Left ventricle myocardium inferior (tissue), 1 donor: ENCODE measurements at regions not wholly inside any gene's neighbourhood (a gene's known extent, or its start where the extent isn't known, plus 50 kb on each side); places are given as distances from the start of the nearest gene placed in this dataset.
"Not testable (repeated sequence)": the region's sequence is repeated elsewhere in the genome, so short reads cannot be mapped to it uniquely, and the experiment has no call there.

Source experiments
- DNase-seq: peaks from one replicate; pipeline ENCODE4 v3.0.0-alpha.2; 2020
- H3K27ac ChIP-seq: fragments of 200-600 bp; replicated peaks from 2 replicates; pipeline ENCODE4 v1.8.0; 2021
- H3K27me3 ChIP-seq: fragments of 200-600 bp; 2 replicates; pipeline ENCODE4 v1.8.0; 2021; ENCODE audit warnings: low read depth
- H3K36me3 ChIP-seq: fragments of 200-600 bp; 2 replicates; pipeline ENCODE4 v1.8.0; 2021
- H3K4me1 ChIP-seq: fragments of 200-600 bp; 2 replicates; pipeline ENCODE4 v1.8.0; 2021
- H3K4me3 ChIP-seq: fragments of 200-600 bp; 2 replicates; pipeline ENCODE4 v1.8.0; 2021; ENCODE audit warnings: mild to moderate bottlenecking, moderate library complexity
- H3K9me3 ChIP-seq: fragments of 200-600 bp; replicated peaks from 2 replicates; pipeline ENCODE4 v1.8.0; 2021
- intact Hi-C: fragments of 100-400 bp; cut with micrococcal nuclease; formaldehyde crosslinking; loops from one replicate; pipeline ENCODE4 v1.11.0; 2022
- TF ChIP-seq, protein P1 (sequence below): fragments of 200-600 bp; IDR thresholded peaks from 2 replicates; pipeline ENCODE4 v1.8.0; 2021; ENCODE audit warnings: antibody characterized with exemption, mild to moderate bottlenecking, borderline replicate concordance
- donor health status: DM: no; HTN: yes; CAD: no; lungs with severe emphysema.

DNA sequence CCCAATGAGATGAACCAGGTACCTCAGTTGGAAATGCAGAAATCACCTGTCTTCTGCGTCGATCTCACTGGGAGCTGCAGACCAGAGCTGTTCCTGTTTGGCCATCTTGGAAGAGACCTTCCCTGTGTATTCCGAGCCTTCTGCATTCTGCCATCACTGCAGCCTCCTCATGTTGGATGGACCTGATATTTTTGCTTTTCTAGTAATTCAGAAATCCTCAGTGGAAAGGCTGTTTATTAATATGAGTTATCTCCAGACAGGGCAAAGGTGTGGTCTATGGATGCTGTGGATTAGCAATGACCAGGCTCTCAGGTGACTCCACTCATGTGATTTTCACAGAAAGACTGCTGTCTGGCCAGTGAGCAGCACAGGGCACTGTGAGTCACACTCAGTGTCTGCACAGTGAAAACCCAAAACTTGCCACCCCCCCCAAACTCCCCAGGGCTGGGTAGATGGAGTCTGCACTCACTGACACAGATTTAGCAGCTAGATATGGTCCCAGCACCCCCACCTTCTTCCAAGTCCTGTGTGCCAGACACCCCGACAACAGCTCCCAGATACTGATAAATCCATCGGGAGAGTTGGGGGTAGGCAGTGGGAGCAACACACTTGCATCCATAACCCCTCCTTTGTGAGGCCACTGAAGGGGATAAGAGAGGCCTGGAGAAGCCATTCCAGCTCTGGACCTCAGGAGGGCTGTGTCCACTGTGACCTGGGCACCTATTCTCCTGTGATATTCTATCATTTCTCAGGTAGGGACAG is 75.2 kb upstream of the TOP3B start:
- TF ChIP-seq, protein P1, sequence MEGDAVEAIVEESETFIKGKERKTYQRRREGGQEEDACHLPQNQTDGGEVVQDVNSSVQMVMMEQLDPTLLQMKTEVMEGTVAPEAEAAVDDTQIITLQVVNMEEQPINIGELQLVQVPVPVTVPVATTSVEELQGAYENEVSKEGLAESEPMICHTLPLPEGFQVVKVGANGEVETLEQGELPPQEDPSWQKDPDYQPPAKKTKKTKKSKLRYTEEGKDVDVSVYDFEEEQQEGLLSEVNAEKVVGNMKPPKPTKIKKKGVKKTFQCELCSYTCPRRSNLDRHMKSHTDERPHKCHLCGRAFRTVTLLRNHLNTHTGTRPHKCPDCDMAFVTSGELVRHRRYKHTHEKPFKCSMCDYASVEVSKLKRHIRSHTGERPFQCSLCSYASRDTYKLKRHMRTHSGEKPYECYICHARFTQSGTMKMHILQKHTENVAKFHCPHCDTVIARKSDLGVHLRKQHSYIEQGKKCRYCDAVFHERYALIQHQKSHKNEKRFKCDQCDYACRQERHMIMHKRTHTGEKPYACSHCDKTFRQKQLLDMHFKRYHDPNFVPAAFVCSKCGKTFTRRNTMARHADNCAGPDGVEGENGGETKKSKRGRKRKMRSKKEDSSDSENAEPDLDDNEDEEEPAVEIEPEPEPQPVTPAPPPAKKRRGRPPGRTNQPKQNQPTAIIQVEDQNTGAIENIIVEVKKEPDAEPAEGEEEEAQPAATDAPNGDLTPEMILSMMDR, result no peak
- Histone ChIP-seq H3K27ac (no peak overlapping the region), H3K9me3 (no peaks in the 10 kb centered on the region), H3K4me3 (no peak overlapping the region), H3K4me1 (peaks cover 9% of the 10 kb centered on the region), H3K27me3 (peaks cover 60% of the 10 kb centered on the region), H3K36me3 (no peaks in the 10 kb centered on the region)
- no peak for DNase-seq
- intact Hi-C loops, result no loop called here

DNA sequence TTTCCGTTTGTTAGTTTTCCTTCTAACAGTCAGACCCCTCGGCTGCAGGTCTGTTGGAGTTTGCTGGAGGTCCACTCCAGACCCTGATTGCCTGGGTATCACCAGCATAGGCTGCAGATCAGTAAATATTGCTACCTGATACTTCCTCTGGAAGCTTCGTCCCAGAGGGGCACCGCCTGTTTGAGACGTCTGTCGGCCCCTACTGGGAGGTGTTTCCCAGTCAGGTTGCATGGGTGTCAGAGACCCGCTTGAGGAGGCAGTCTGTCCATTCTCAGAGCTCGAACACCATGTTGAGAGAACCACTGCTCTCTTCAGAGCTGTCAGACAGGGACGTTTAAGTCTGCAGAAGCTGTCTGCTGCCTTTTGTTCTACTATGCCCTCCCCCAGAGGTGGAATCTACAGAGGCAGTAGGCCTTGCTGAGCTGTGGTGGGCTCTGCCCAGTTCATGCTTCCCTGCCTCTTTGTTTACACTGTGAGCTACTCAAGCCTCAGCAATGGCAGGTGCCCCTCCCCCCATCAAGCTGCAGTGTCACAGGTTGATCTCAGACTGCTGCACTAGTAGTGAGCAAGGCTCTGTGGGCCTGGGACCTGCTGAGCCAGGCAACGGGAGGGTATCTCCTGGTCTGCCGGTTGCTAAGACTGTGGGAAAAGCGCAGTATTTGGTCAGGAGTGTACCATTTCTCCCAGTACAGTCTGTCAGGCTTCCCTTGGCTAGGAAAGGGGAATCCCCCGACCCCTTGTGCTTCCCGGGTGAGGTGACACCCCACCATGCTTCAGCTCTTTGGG is 74.4 kb upstream of the TOP3B start:
- intact Hi-C loops, H3K27ac ChIP-seq, H3K36me3 ChIP-seq, H3K4me3 ChIP-seq, H3K9me3 ChIP-seq, H3K4me1 ChIP-seq, DNase-seq: not testable (repeated sequence)
- H3K27me3 ChIP-seq, result peaks cover 60% of the 10 kb centered on the region

- DNase-seq, H3K27ac ChIP-seq, H3K4me3 ChIP-seq, H3K36me3 ChIP-seq, intact Hi-C loops, H3K4me1 ChIP-seq: not testable (repeated sequence)
- H3K27me3 ChIP-seq, result peaks cover 41% of the 10 kb centered on the region
- peaks cover 12% of the 10 kb centered on the region for H3K9me3 ChIP-seq
Measured at GRCh38 chr22:22052548-22053139, 70.1 kb upstream of the TOP3B start.

GRCh38 chr22:22051032-22051431 is 68.4 kb upstream of the TOP3B start:
- H3K36me3 ChIP-seq, H3K4me3 ChIP-seq, H3K27ac ChIP-seq, intact Hi-C loops, H3K4me1 ChIP-seq, DNase-seq: not testable (repeated sequence)
- Histone ChIP-seq H3K9me3 (peaks cover 12% of the 10 kb centered on the region), H3K27me3 (peaks cover 40% of the 10 kb centered on the region)

DNA sequence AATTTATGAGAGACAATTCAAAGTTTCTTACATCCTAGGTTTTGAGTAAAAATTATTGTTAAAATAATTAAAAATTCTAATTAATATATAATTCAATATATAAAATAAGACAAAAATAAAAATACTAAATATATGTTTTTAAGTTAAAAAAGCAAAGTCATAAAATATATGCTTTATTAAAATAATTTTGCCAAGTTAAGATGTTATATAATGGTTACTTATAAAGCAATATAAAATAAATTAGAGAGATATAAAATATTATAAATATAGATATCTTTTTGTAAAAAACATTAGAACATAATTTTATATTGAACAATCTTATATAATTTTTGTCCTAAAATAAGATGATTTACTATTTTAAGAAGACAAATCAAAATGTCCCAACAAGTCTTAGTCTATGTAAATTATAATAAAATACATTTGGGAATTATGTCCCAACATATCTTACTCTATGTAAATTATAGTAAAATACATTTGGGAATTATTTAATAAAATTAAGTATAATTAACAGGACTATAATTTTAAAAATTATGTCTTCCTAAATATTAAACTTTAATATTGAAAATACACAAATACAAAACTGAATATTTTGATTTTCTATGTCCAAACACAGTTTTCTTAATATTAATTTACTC is 67.7 kb upstream of the TOP3B start:
- DNase-seq, result no peak
- Histone ChIP-seq H3K36me3 (no peaks in the 10 kb centered on the region), H3K27ac (no peak overlapping the region), H3K9me3 (peaks cover 12% of the 10 kb centered on the region), H3K4me3 (no peak overlapping the region), H3K4me1 (no peaks in the 10 kb centered on the region), H3K27me3 (peaks cover 41% of the 10 kb centered on the region)
- intact Hi-C loops, result no loop called here
- TF ChIP-seq, protein P1, result no peak

- H3K27me3 ChIP-seq, result peaks cover 41% of the 10 kb centered on the region
- DNase-seq, result no peak
- peaks cover 12% of the 10 kb centered on the region for H3K9me3 ChIP-seq
- intact Hi-C loops, result no loop called here
- H3K4me1 ChIP-seq, result no peaks in the 10 kb centered on the region
- TF ChIP-seq, protein P1, result no peak
- no peak overlapping the region for H3K4me3 ChIP-seq
- H3K27ac ChIP-seq, result no peak overlapping the region
- H3K36me3 ChIP-seq, result no peaks in the 10 kb centered on the region
Measured at GRCh38 chr22:22049684-22050083, 67.1 kb upstream of the TOP3B start.
